ENCODE measurements at regions not wholly inside any gene's neighbourhood (a gene's known extent, or its start where the extent isn't known, plus 50 kb on each side); places are given as distances from the start of the nearest gene placed in this dataset.

GRCh38 chr5:18027241-18027867, 393.1 kb downstream of the TAF11L14 start:
- in situ Hi-C loops (cut with MboI; ENCODE audit: low sequenced_read_pairs) = no loop called here

- in situ Hi-C loops (cut with MboI; ENCODE audit: low sequenced_read_pairs) = no loop called here
Measured at GRCh38 chr5:18028036-18028435, 393.8 kb downstream of the TAF11L14 start.

- in situ Hi-C loops (cut with MboI; ENCODE audit: low sequenced_read_pairs) = no loop called here
Measured at GRCh38 chr5:18032744-18033143, 398.5 kb downstream of the TAF11L14 start.

GRCh38 chr5:18036531-18036930, 402.3 kb downstream of the TAF11L14 start:
- in situ Hi-C loops (cut with MboI; ENCODE audit: low sequenced_read_pairs) = no loop called here

GRCh38 chr5:18037718-18038117, 403.5 kb downstream of the TAF11L14 start:
- in situ Hi-C loops (cut with MboI; ENCODE audit: low sequenced_read_pairs) = no loop called here

GRCh38 chr5:18043344-18043743, 409.1 kb downstream of the TAF11L14 start:
- in situ Hi-C loops (cut with MboI; ENCODE audit: low sequenced_read_pairs) = no loop called here

DNA sequence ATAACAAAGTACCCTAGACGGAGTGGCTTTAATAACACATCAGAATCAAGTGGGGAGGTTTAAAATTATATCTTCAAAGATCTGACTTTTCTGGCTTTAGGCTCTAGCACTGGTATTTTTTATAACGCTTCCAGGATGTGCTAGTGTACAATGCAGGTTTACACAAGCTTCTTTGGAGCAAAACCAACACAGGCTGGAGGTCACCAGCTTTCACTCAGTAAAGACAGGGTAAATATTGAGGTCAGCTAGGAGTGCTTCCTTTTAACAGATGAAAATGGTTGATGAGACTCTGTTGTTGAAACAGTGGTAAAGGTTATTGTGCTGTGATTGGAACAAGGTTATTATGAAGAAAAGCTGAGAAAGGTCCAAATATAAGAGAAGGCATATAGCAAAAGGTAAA, 414.2 kb downstream of the TAF11L14 start:
- in situ Hi-C loops (cut with MboI; ENCODE audit: low sequenced_read_pairs) = no loop called here

DNA sequence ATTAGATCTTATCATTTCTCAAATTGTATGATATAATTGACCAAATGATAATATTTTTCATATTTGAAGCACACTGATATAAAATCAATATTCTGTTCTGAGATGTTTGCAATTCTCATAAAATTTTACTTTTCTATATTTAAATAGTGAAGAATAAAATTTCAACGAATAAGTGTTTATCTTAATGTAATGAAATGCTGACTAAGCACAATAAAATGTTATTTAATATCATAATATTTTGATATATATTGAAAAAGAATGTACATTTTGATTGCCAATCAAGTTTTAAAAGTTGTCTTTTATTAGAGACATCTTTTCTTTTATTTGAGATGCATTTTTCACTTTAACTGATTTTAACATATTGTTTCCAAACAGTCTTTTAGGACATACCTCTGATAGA, 416.1 kb downstream of the TAF11L14 start:
- in situ Hi-C loops (cut with MboI; ENCODE audit: low sequenced_read_pairs) = no loop called here

DNA sequence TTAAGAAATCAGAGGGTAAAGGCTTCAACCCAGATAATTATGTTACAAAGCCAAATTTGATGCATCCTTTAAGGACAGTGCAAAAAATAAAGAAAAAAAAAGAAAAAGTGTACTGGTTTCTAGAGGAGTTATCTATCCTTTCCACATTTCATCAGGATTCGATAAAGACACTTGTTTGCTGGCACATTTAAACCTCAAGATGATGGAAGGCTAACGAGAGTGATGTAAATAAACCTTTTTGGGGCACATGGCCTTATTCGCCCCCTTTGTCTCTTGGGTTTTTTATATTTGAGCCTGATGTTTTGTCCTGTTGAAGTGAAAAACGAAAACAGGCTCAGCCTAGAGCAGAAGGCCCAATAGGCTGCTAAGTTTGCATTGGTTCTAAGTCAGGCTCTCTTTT, 416.5 kb downstream of the TAF11L14 start:
- in situ Hi-C loops (cut with MboI; ENCODE audit: low sequenced_read_pairs) = no loop called here

GRCh38 chr5:18051953-18052352, 417.7 kb downstream of the TAF11L14 start:
- in situ Hi-C loops (cut with MboI; ENCODE audit: low sequenced_read_pairs) = no loop called here

- in situ Hi-C loops (cut with MboI; ENCODE audit: low sequenced_read_pairs) = no loop called here
Measured at GRCh38 chr5:18052569-18052968, 418.3 kb downstream of the TAF11L14 start.

GRCh38 chr5:18057725-18058124, 423.5 kb downstream of the TAF11L14 start:
- in situ Hi-C loops (cut with MboI; ENCODE audit: low sequenced_read_pairs) = no loop called here

GRCh38 chr5:18067615-18068014, 433.4 kb downstream of the TAF11L14 start:
- in situ Hi-C loops (cut with MboI; ENCODE audit: low sequenced_read_pairs) = no loop called here

GRCh38 chr5:18068826-18069225, 434.6 kb downstream of the TAF11L14 start:
- in situ Hi-C loops (cut with MboI; ENCODE audit: low sequenced_read_pairs) = no loop called here

- in situ Hi-C loops (cut with MboI; ENCODE audit: low sequenced_read_pairs) = no loop called here
Measured at GRCh38 chr5:18069790-18070189, 435.5 kb downstream of the TAF11L14 start.

GRCh38 chr5:18072600-18072999, 438.3 kb downstream of the TAF11L14 start:
- in situ Hi-C loops (cut with MboI; ENCODE audit: low sequenced_read_pairs) = no loop called here

GRCh38 chr5:18074961-18075360, 440.7 kb downstream of the TAF11L14 start:
- in situ Hi-C loops (cut with MboI; ENCODE audit: low sequenced_read_pairs) = no loop called here

GRCh38 chr5:18078157-18078556, 443.9 kb downstream of the TAF11L14 start:
- in situ Hi-C loops (cut with MboI; ENCODE audit: low sequenced_read_pairs) = no loop called here

- in situ Hi-C loops (cut with MboI; ENCODE audit: low sequenced_read_pairs) = no loop called here
Measured at GRCh38 chr5:18079831-18080230, 445.6 kb downstream of the TAF11L14 start.

DNA sequence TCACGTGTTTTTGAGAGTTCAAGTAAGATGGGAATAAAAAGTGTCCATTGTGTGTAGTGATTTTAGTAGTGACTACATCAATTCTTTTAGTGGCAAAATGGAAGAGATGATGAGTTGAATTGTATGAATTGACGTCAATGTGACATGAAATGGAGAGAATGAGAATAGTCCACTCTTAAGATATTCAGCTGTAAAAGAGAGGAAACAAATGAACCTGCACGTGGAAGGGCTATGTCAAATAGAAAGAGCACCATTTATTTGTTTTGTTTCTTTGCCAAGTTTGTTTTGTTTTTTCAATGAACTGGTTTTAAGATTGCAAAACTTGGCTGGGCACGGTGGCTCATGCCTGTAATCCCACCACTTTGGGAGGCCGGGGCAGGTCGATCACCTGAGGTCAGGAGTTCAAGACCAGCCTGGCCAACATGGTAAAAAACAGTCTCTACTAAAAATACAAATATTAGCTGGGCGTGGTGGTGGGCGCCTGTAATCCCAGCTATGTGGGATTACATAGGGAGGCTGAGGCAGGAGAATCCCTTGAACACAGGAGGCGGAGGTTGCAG, 453.8 kb downstream of the TAF11L14 start:
- in situ Hi-C loops (cut with MboI; ENCODE audit: low sequenced_read_pairs) = no loop called here

DNA sequence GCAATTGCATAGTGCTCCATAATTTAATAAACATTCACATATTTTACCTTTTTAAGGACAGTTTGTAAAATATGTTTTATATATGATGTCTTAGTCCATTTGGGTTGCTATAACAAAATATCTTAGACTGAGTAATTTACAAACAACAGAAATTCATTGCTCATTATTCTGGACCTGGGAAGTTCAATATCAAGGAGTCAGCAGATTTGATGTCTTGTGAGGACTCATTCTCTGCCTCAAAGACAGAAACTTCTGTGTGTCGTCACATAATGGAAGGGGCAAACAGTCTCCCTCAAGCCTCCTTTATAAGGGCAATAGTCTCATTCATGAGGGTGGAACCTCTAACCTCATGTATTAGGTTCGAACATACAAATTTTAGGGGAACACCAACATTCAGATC, 455.9 kb downstream of the TAF11L14 start:
- in situ Hi-C loops (cut with MboI; ENCODE audit: low sequenced_read_pairs) = no loop called here

DNA sequence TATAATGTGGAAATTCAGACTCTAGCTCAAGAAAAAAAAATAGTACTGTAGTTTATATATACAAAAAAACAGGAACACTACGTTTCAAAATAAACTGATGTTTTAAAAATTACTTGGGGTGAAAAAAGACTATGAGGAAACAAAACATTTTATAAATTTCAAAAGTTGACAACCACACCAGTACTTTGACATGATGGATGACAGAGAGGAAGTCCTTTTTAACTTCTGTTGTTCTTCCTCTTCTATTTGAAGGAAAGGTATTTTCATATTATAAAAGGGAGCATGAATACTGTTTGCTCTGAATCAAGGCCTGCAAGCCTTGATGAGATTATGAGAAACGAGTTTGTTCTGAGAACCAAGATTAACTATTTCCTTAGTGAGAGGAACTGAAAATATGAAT, 456.9 kb downstream of the TAF11L14 start:
- in situ Hi-C loops (cut with MboI; ENCODE audit: low sequenced_read_pairs) = no loop called here

- in situ Hi-C loops (cut with MboI; ENCODE audit: low sequenced_read_pairs) = no loop called here
Measured at GRCh38 chr5:18091758-18092157, 457.5 kb downstream of the TAF11L14 start.

Data from HL-60/S4 (cell line).